Muscle of leg (tissue), 3 donors: ENCODE measurements at regions not wholly inside any gene's neighbourhood (a gene's known extent, or its start where the extent isn't known, plus 50 kb on each side); places are given as distances from the start of the nearest gene placed in this dataset.
"Not testable (repeated sequence)": the region's sequence is repeated elsewhere in the genome, so short reads cannot be mapped to it uniquely, and the experiment has no call there.

Source experiments
- DNase-seq: peaks from one replicate; pipeline ENCODE4 v3.0.0; 2013
- H3K27ac ChIP-seq: one replicate; pipeline ENCODE4 v1.5.1; 2013; ENCODE audit warnings: mild to moderate bottlenecking, low read length, control low read depth
- H3K27me3 ChIP-seq: one replicate; pipeline ENCODE4 v1.6.1; 2013; ENCODE audit warnings: low read length; ENCODE audit not compliant: control insufficient read depth, insufficient read depth
- H3K36me3 ChIP-seq: one replicate; pipeline ENCODE4 v1.6.1; 2013; ENCODE audit warnings: low read length; ENCODE audit not compliant: control insufficient read depth, insufficient read depth
- H3K4me1 ChIP-seq: one replicate; pipeline ENCODE4 v1.6.1; 2013; ENCODE audit warnings: low read length; ENCODE audit not compliant: control insufficient read depth, insufficient read depth
- H3K4me3 ChIP-seq: one replicate; pipeline ENCODE4 v1.5.1; 2013; ENCODE audit warnings: low read length, control low read depth
- H3K9me3 ChIP-seq: replicated peaks from 2 replicates; pipeline ENCODE4 v1.6.1; 2013; ENCODE audit warnings: low read depth, low read length; ENCODE audit not compliant: control insufficient read depth
- WGBS: methylation state at CpG from one replicate; pipeline ENCODE4 v1.1.5; 2013; ENCODE audit warnings: missing lambda C conversion rate; ENCODE audit not compliant: insufficient coverage; 5-methylcytosine and 5-hydroxymethylcytosine counted together

- no peak overlapping the region for H3K4me3 ChIP-seq
- WGBS: 80% methylated on average over 4 of the region's 6 CpGs
- no peaks in the 10 kb centered on the region for H3K36me3 ChIP-seq
- no peaks in the 10 kb centered on the region for H3K4me1 ChIP-seq
- DNase-seq: no peak
- H3K27ac ChIP-seq: no peak overlapping the region
- peaks cover 2% of the 10 kb centered on the region for H3K9me3 ChIP-seq
- H3K27me3 ChIP-seq: no peaks in the 10 kb centered on the region
Observed at GRCh38 chr9:93894691-93895079, 60.5 kb downstream of the BARX1 start.

- Histone ChIP-seq H3K9me3 (peaks cover 2% of the 10 kb centered on the region), H3K27ac (no peak overlapping the region), H3K4me3 (no peak overlapping the region), H3K4me1 (no peaks in the 10 kb centered on the region), H3K36me3 (no peaks in the 10 kb centered on the region), H3K27me3 (no peaks in the 10 kb centered on the region)
- no peak for DNase-seq
- 77% methylated on average over 13 of the region's 15 CpGs for WGBS
Observed at GRCh38 chr9:93893899-93894690, 61.1 kb downstream of the BARX1 start.

- no peak overlapping the region for H3K27ac ChIP-seq
- H3K4me1 ChIP-seq: no peaks in the 10 kb centered on the region
- H3K9me3 ChIP-seq: peaks cover 2% of the 10 kb centered on the region
- no peak for DNase-seq
- H3K27me3 ChIP-seq: no peaks in the 10 kb centered on the region
- H3K36me3 ChIP-seq: no peaks in the 10 kb centered on the region
- no peak overlapping the region for H3K4me3 ChIP-seq
Observed at GRCh38 chr9:93893194-93893593, 62.0 kb downstream of the BARX1 start.

- H3K36me3 ChIP-seq: no peaks in the 10 kb centered on the region
- no peak overlapping the region for H3K27ac ChIP-seq
- no peak for DNase-seq
- H3K4me3 ChIP-seq: no peak overlapping the region
- no CpG with 5 or more reads among the region's 4 CpGs for WGBS
- peaks cover 2% of the 10 kb centered on the region for H3K9me3 ChIP-seq
- H3K4me1 ChIP-seq: no peaks in the 10 kb centered on the region
- no peaks in the 10 kb centered on the region for H3K27me3 ChIP-seq
Observed at GRCh38 chr9:93892748-93893147, 62.4 kb downstream of the BARX1 start.

- no peaks in the 10 kb centered on the region for H3K36me3 ChIP-seq
- peaks cover 2% of the 10 kb centered on the region for H3K9me3 ChIP-seq
- WGBS: 83% methylated on average over 1 of the region's 4 CpGs
- no peak overlapping the region for H3K27ac ChIP-seq
- no peaks in the 10 kb centered on the region for H3K27me3 ChIP-seq
- no peak for DNase-seq
- H3K4me3 ChIP-seq: no peak overlapping the region
- no peaks in the 10 kb centered on the region for H3K4me1 ChIP-seq
Observed at GRCh38 chr9:93891549-93892310, 63.4 kb downstream of the BARX1 start.

- no peak overlapping the region for H3K27ac ChIP-seq
- WGBS: 73% methylated on average over 6 of the region's 6 CpGs
Observed at GRCh38 chr9:93891050-93891449, 64.1 kb downstream of the BARX1 start.

GRCh38 chr9:93890436-93890935 is 64.7 kb downstream of the BARX1 start:
- no peak for DNase-seq
- Histone ChIP-seq H3K36me3 (no peaks in the 10 kb centered on the region), H3K4me1 (no peaks in the 10 kb centered on the region), H3K4me3 (no peak overlapping the region), H3K9me3 (peaks cover 2% of the 10 kb centered on the region), H3K27ac (no peak overlapping the region), H3K27me3 (no peaks in the 10 kb centered on the region)
- no CpG with 5 or more reads among the region's 2 CpGs for WGBS

More at GRCh38 chr9:93891050-93891449, 64.1 kb downstream of the BARX1 start:
- H3K27me3 ChIP-seq: no peaks in the 10 kb centered on the region
- no peak for DNase-seq
- H3K9me3 ChIP-seq: peaks cover 2% of the 10 kb centered on the region
- H3K4me1 ChIP-seq: no peaks in the 10 kb centered on the region
- H3K36me3 ChIP-seq: no peaks in the 10 kb centered on the region
- H3K4me3 ChIP-seq: no peak overlapping the region

- WGBS: 47% methylated on average over 7 of the region's 7 CpGs
- Histone ChIP-seq H3K4me1 (no peaks in the 10 kb centered on the region), H3K9me3 (no peaks in the 10 kb centered on the region), H3K27ac (no peak overlapping the region), H3K4me3 (no peak overlapping the region), H3K27me3 (no peaks in the 10 kb centered on the region), H3K36me3 (no peaks in the 10 kb centered on the region)
- no peak for DNase-seq
Observed at GRCh38 chr9:93886911-93887310, 68.2 kb downstream of the BARX1 start.

GRCh38 chr9:93884808-93885207 is 70.3 kb downstream of the BARX1 start:
- H3K9me3 ChIP-seq: no peaks in the 10 kb centered on the region
- H3K4me3 ChIP-seq: no peak overlapping the region
- H3K27ac ChIP-seq: no peak overlapping the region
- DNase-seq: no peak
- WGBS: no CpG with 5 or more reads among the region's 1 CpG
- no peaks in the 10 kb centered on the region for H3K27me3 ChIP-seq
- no peaks in the 10 kb centered on the region for H3K36me3 ChIP-seq
- no peaks in the 10 kb centered on the region for H3K4me1 ChIP-seq

- DNase-seq, H3K4me1 ChIP-seq, H3K27ac ChIP-seq, H3K36me3 ChIP-seq, H3K27me3 ChIP-seq, H3K4me3 ChIP-seq, H3K9me3 ChIP-seq: not testable (repeated sequence)
- WGBS: 91% methylated on average over 19 of the region's 35 CpGs
Observed at GRCh38 chr9:93879662-93880407, 75.3 kb downstream of the BARX1 start.
